H9 (cell line): ENCODE measurements at regions not wholly inside any gene's neighbourhood (a gene's known extent, or its start where the extent isn't known, plus 50 kb on each side); places are given as distances from the start of the nearest gene placed in this dataset.

Experiments used
- DNase-seq: peaks from one replicate; pipeline ENCODE4 v3.0.0-alpha.2; 2017
- H2AFZ ChIP-seq: one replicate; pipeline ENCODE4 v1.6.1; 2013; ENCODE audit warnings: mild to moderate bottlenecking, low read length, control low read depth, moderate library complexity
- H2AK5ac ChIP-seq: 2 replicates; pipeline ENCODE4 v1.6.1; 2013; ENCODE audit warnings: low read length, control low read depth, mixed read lengths; ENCODE audit not compliant: insufficient read length
- H2BK120ac ChIP-seq: one replicate; pipeline ENCODE4 v1.6.1; 2013; ENCODE audit warnings: low read depth, mild to moderate bottlenecking, low read length, control low read depth, inconsistent platforms; ENCODE audit not compliant: poor library complexity, severe bottlenecking
- H2BK12ac ChIP-seq: 2 replicates; pipeline ENCODE4 v1.6.1; 2013; ENCODE audit warnings: low read length, control low read depth, mixed read lengths, low read depth; ENCODE audit not compliant: insufficient read length
- H2BK15ac ChIP-seq: 2 replicates; pipeline ENCODE4 v1.6.1; 2013; ENCODE audit warnings: low read depth, low read length, control low read depth
- H2BK20ac ChIP-seq: one replicate; pipeline ENCODE4 v1.6.1; 2013; ENCODE audit warnings: low read depth, mild to moderate bottlenecking, low read length, control low read depth, inconsistent platforms; ENCODE audit not compliant: poor library complexity, severe bottlenecking
- H2BK5ac ChIP-seq: 2 replicates; pipeline ENCODE4 v1.6.1; 2013; ENCODE audit warnings: low read length, control low read depth, mixed read lengths; ENCODE audit not compliant: insufficient read length
- H3K14ac ChIP-seq: 2 replicates; pipeline ENCODE4 v1.6.1; 2013; ENCODE audit warnings: low read length, control low read depth; ENCODE audit not compliant: insufficient read depth
- H3K18ac ChIP-seq: 2 replicates; pipeline ENCODE4 v1.6.1; 2013; ENCODE audit warnings: low read depth, mild to moderate bottlenecking, mixed read lengths, low read length, control low read depth; ENCODE audit not compliant: insufficient read length
- H3K23ac ChIP-seq: 2 replicates; pipeline ENCODE4 v1.6.1; 2013; ENCODE audit warnings: low read length, control low read depth, mixed read lengths, low read depth; ENCODE audit not compliant: insufficient read length
- H3K23me2 ChIP-seq: 2 replicates; pipeline ENCODE4 v1.6.1; 2013; ENCODE audit warnings: low read depth, mild to moderate bottlenecking, mixed read lengths, low read length, control low read depth; ENCODE audit not compliant: insufficient read length, poor library complexity, severe bottlenecking
- H3K27ac ChIP-seq: 2 replicates; pipeline ENCODE4 v1.5.1; 2013; ENCODE audit warnings: low read length, control low read depth, mixed read lengths, low read depth; ENCODE audit not compliant: insufficient read length
- H3K27me3 ChIP-seq: 2 replicates; pipeline ENCODE4 v1.6.1; 2013; ENCODE audit warnings: low read length, control low read depth, inconsistent platforms; ENCODE audit not compliant: insufficient read depth
- H3K4ac ChIP-seq: 2 replicates; pipeline ENCODE4 v1.6.1; 2013; ENCODE audit warnings: low read depth, mild to moderate bottlenecking, control low read depth, inconsistent platforms, low read length, moderate library complexity
- H3K4me1 ChIP-seq: 2 replicates; pipeline ENCODE4 v1.6.1; 2013; ENCODE audit warnings: low read length, control low read depth, inconsistent platforms; ENCODE audit not compliant: insufficient read depth
- H3K4me2 ChIP-seq: 2 replicates; pipeline ENCODE4 v1.6.1; 2013; ENCODE audit warnings: low read length, control low read depth, mixed read lengths; ENCODE audit not compliant: insufficient read length, insufficient read depth
- H3K56ac ChIP-seq: 2 replicates; pipeline ENCODE4 v1.6.1; 2013; ENCODE audit warnings: low read depth, mild to moderate bottlenecking, mixed read lengths, low read length, control low read depth; ENCODE audit not compliant: insufficient read length
- H3K79me1 ChIP-seq: 2 replicates; pipeline ENCODE4 v1.6.1; 2013; ENCODE audit warnings: low read depth, mild to moderate bottlenecking, moderate library complexity, low read length, control low read depth, inconsistent platforms; ENCODE audit not compliant: insufficient read depth, poor library complexity, severe bottlenecking
- H3K79me2 ChIP-seq: 2 replicates; pipeline ENCODE4 v1.6.1; 2013; ENCODE audit warnings: low read length, control low read depth, inconsistent platforms; ENCODE audit not compliant: insufficient read depth
- H3K9ac ChIP-seq: 2 replicates; pipeline ENCODE4 v1.6.1; 2013; ENCODE audit warnings: low read length, control low read depth, mixed read lengths; ENCODE audit not compliant: insufficient read length; ENCODE audit errors: extremely low read depth
- H3K9me3 ChIP-seq: one replicate; pipeline ENCODE4 v1.6.1; 2013; ENCODE audit warnings: low read depth, low read length, inconsistent platforms; ENCODE audit not compliant: control insufficient read depth
- H3T11ph ChIP-seq: one replicate; pipeline ENCODE4 v1.6.1; 2013; ENCODE audit warnings: mild to moderate bottlenecking, low read length, control low read depth, inconsistent platforms
- H4K20me1 ChIP-seq: one replicate; pipeline ENCODE4 v1.6.1; 2013; ENCODE audit not compliant: control insufficient read depth, insufficient read length, insufficient read depth
- H4K5ac ChIP-seq: 2 replicates; pipeline ENCODE4 v1.6.1; 2013; ENCODE audit warnings: low read depth, mild to moderate bottlenecking, mixed read lengths, low read length, control low read depth; ENCODE audit not compliant: insufficient read length
- H4K8ac ChIP-seq: replicated peaks from 2 replicates; pipeline ENCODE4 v1.6.1; 2013; ENCODE audit warnings: low read length, control low read depth, mixed read lengths, low read depth; ENCODE audit not compliant: insufficient read length
- H4K91ac ChIP-seq: 2 replicates; pipeline ENCODE4 v1.6.1; 2013; ENCODE audit warnings: low read depth, mild to moderate bottlenecking, moderate library complexity, mixed read lengths, low read length, control low read depth; ENCODE audit not compliant: insufficient read length
- H3K27ac Mint-ChIP-seq, 3 experiments: 2 replicates in 2 of 3; 3 replicates in 1 of 3; pipeline ENCODE4 v1.8.0; 2020 to 2021; ENCODE audit warnings: mixed read lengths in 3 of 3, mild to moderate bottlenecking in 1 of 3, moderate library complexity in 1 of 3
- H3K27me3 Mint-ChIP-seq: 2 replicates; pipeline ENCODE4 v1.8.0; 2021; ENCODE audit warnings: low read depth, mild to moderate bottlenecking, moderate library complexity, mixed read lengths
- H3K36me3 Mint-ChIP-seq, 3 experiments: 2 replicates in 2 of 3; 3 replicates in 1 of 3; pipeline ENCODE4 v1.8.0; 2020 to 2021; ENCODE audit warnings: low read depth in 3 of 3, mixed read lengths in 3 of 3; ENCODE audit not compliant: insufficient read depth in 1 of 3
- H3K4me1 Mint-ChIP-seq, 2 experiments: 2 replicates each; pipeline ENCODE4 v1.8.0; 2020; ENCODE audit warnings: mixed read lengths in 2 of 2
- H3K4me3 Mint-ChIP-seq, 2 experiments: 2 replicates in 1 of 2; 3 replicates in 1 of 2; pipeline ENCODE4 v1.8.0; 2020 to 2021; ENCODE audit warnings: mild to moderate bottlenecking in 2 of 2, mixed read lengths in 2 of 2, moderate library complexity in 1 of 2
- H3K9me3 Mint-ChIP-seq, 2 experiments: 2 replicates in 1 of 2; 3 replicates in 1 of 2; pipeline ENCODE4 v1.8.0; 2020; ENCODE audit warnings: mild to moderate bottlenecking in 2 of 2, mixed read lengths in 2 of 2, moderate library complexity in 1 of 2
- CTCF ChIP-seq: fragments of 200-600 bp; sonication (generic); conservative IDR thresholded peaks from 3 replicates; pipeline ENCODE4 v1.8.0; 2021; ENCODE audit warnings: antibody characterized with exemption, mild to moderate bottlenecking
- WGBS: extraction: QIAGEN DNeasy Blood & Tissue Kit; methylation state at CpG from one replicate; pipeline ENCODE4 v1.1.7; 2013; ENCODE audit warnings: missing lambda C conversion rate, low lambda C conversion rate, mixed read lengths; ENCODE audit not compliant: insufficient read length; ENCODE audit errors: extremely low coverage; 5-methylcytosine and 5-hydroxymethylcytosine counted together

- Mint-ChIP-seq H3K36me3 (peaks cover 0 to 6% (median 0%) of the 10 kb centered on the region in 3 experiments; a peak in 2 of 7 replicates), H3K27me3 (peaks cover 2% of the 10 kb centered on the region; the same call in 1 of the 2 replicates), H3K4me1 (peaks cover 0 to 15% of the 10 kb centered on the region in 2 experiments; a peak in 2 of 4 replicates), H3K27ac (no peak overlapping the region), H3K9me3 (peaks cover 6 to 8% of the 10 kb centered on the region in 2 experiments; a peak in 4 of 5 replicates), H3K4me3 (no peak overlapping the region)
- Histone ChIP-seq H2BK5ac (no peak overlapping the region), H3K9me3 (no peaks in the 10 kb centered on the region), H3K79me1 (no peaks in the 10 kb centered on the region), H2BK12ac (no peak overlapping the region), H3K14ac (no peak overlapping the region), H3K4me2 (no peak overlapping the region), H3K23me2 (no peaks in the 10 kb centered on the region), H4K91ac (no peak overlapping the region), H4K8ac (no peak overlapping the region), H2BK120ac (no peak overlapping the region), H3K79me2 (no peaks in the 10 kb centered on the region), H3K4ac (no peak overlapping the region), H4K5ac (no peak overlapping the region), H2BK15ac (no peak overlapping the region), H4K20me1 (no peaks in the 10 kb centered on the region), H3K4me1 (no peaks in the 10 kb centered on the region), H3K18ac (no peak overlapping the region), H3K27ac (no peak overlapping the region), H3K23ac (no peak overlapping the region), H3T11ph (no peak overlapping the region), H2AFZ (no peak overlapping the region), H2BK20ac (no peak overlapping the region), H3K56ac (no peak overlapping the region), H3K9ac (no peak overlapping the region), H2AK5ac (no peak overlapping the region), H3K27me3 (no peaks in the 10 kb centered on the region)
- no CpG with 5 or more reads among the region's 6 CpGs for WGBS
- DNase-seq = no peak
- no peak for TF ChIP-seq CTCF
Observed at GRCh38 chr6:137403443-137403842, 90.8 kb downstream of the OLIG3 start.
